NCI-H187 treated with DMSO at 0.1 percent for 48 hours (cell line): ENCODE measurements at regions not wholly inside any gene's neighbourhood (a gene's known extent, or its start where the extent isn't known, plus 50 kb on each side); places are given as distances from the start of the nearest gene placed in this dataset.
"Not testable (repeated sequence)": the region's sequence is repeated elsewhere in the genome, so short reads cannot be mapped to it uniquely, and the experiment has no call there.

Experiments used
- DNase-seq: peaks from one replicate; lab custom pipeline; 2025; lab: John Stamatoyannopoulos, UW

DNA sequence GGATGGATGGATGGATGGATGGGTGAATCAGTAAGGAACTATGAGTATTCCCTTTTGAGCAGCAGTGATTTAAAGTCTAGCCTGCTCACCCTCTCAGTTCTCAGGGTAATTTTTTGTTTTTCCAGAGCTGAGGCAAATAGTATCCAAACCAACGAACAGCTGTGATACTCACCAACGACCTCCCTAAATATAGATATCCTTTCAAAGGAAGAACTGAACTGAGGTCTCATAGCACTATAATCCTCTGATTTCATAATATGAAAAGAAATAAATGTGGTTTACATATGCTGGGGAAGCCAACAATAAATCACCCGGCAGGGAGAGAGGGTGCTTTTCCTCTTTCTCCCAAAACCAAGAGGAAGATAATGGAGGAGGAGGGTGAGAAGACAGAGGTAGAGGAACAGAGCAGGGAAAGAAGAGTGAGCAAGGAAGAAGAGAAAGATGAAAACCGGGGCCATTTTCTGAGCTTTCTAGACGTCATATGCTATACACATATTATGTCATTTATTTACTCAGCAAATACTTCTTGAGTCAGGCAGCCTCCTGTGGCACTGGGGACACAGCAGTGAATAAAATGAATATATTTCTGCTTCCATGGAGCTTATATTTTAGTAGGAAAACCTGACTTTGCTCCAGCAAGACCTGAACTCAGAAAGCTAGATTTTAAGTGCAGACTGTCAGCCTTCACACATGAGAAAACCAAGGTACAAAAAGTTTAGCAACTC, 710.7 kb upstream of the TBX3 start:
- DNase-seq, result no peak

DNA sequence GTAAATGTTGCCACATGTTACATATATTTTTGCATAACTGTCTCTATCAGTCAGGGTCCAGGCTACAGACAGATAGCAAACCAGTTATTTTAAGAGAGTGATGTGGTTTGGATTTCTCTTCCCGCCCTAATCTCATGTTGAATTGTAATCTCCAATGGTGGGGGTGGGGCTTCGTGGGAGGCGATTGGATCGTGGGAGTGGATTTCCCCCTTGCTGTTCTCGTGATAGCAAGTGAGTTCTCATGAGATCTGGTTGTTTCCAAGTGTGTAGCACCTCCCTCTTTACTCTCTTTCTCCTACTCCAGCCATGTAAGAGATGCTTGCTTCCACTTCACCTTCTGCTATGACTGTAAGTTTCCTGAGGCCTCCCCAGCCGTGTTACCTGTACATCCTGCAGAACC, 704.2 kb upstream of the TBX3 start:
- DNase-seq, result no peak

DNA sequence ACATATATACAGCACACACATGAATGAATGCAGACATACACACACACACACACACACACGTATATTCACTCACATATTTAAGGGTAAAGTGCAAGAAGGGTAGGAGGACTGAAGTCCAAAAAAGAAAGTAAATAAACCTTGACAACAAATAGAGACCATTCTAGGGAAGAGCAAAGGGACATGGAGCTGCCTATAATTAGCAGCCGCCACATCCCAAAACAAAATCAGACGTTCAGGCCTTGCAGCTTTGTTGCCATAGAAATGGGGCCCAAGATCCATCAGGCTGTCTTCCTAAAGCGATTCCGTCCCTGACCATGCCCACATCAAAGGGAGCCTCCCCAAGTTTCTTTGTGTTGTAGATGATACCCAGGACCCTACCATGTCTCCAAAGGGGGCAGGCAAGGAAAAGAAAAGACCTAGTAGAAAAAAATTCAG, 703.5 kb upstream of the TBX3 start:
- no peak for DNase-seq

DNA sequence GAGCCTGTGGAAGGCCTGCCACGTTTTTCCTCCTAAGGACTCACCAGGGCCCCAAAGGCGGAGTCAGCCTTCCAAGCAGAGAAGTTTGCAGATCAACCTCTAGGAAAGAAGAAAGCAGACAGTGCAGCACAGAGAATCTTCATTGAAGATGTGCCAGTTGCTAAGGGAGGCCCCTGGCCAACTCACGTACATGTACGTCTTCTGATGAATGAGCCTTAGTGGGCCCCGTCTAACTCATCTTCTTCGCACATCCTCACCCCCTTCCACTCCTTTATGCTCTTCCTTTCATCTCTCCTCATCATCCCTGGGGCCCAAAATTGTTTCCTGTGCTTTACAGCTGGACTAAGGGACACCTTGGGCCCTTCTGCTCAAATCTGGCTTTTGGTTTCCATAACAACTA, 703.0 kb upstream of the TBX3 start:
- DNase-seq, result no peak

DNA sequence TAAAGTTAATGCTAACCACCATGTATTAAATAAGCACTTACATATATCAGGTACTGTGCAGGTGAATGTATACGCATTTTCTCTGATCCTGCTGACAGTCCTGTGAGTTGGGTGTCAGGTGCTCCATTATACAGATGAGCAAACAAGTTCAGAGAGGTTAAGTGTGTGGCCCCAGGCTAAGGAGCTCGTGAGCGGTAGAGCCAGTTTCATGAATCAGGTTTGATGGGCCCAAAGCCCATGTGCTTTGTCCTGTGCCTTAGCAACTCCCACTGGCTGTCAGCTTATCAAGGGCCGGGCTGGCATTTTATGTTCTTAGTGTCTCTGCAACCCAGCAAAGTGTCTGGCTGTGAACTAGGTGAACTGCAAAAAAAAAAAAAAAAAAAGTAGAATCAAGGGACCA, 701.2 kb upstream of the TBX3 start:
- DNase-seq, result no peak

DNA sequence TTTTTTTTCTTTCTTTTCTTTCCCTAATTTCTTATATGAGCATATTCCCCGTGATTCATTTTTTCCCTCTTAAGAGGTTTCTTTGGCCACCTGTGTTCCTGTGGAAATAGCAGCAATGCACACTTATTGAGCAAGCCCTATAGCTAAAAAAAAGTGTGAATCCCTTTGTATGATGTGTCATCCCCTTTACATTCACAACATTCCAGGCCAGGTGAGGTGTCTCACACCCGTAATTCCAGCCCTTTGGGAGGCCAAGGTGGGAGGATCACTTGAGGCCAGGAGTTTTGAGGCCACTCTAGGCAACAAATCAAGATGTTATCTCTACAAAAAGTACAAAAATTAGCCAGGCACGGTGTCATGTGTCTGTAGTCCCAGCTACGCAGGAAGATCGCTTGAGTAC, 700.4 kb upstream of the TBX3 start:
- no peak for DNase-seq

DNA sequence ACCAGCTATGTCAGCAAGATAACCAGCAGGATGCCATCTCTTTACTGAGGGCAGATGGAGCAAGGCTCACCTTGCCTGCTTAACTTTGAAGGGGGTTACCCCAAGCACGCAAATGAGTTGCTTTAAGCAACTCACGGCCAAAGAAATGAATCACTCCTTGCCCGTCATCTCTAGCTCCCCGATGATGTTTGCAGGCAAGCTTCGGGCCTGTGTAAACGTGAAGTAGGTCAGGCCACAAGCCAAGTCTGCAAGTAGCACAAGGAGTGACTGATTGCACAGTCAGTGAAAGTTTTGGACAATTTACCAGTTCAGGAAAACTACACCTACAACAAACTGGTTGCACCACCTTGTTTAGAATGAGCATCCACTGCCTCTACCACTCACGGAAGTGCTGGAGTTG, 699.7 kb upstream of the TBX3 start:
- DNase-seq, result no peak

DNA sequence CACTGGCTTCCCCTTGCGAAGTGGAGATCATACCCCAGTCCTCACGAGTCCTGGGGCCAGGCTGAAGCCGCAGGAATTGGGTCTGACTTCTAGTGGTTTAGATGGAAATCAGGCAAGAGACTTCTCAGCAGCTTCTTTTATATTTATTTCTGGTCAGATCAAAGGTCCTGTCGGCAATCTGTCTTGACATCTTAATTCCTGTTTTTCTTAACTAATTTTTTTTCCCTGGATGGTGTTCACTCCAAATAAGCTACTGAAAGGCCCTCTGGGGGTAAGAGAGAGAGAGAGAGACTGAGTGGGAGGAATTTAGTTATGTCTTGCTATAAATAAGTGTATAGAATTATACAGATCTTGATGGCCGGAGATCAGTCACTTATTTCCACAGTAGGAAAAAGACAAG, 698.7 kb upstream of the TBX3 start:
- DNase-seq, result no peak

DNA sequence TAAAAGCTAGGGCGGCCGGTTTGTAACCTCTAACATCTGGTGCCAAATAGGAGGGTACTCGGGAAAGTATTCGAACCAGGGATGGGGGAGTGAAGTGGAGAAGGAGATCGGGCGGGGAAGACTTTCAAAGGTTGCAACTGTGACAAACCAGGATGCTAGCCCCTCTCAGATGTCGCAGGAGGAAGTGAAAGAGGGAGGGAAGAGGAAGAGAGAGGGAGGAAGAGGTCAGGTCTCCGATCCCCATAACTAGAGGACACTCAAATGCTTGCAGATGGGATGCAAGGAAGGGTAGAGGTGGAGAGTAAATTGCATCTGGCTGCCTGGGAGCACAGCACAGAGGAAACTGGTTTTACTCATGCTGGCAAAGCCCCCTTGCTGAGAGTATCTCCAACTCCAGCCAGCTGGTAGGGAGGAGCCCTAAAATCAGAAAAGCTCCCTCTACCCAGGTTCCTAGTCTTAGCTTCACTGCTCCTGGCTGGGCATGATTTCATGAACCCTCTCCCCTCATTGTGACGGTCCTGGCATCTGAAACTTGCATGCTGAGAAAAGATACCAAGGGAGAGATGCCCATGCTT, 696.7 kb upstream of the TBX3 start:
- no peak for DNase-seq

DNA sequence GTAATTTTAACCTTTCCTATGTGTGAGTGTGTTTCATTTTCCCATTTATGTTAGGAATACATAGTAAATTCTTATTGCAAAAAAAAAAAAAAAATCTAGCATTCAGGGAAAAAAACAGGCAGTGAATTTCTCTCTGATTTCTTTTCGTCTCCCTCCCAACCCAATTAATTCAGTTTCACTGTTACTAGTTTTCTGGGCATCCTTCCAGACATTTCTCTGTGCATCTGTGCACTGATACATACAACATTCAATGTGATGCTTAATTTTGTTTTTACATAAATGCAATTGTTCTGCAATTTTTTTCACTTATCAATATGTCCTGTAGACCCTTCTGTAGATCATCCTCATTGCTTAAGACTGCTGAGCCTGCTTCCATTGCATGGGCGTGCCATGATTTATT, 694.3 kb upstream of the TBX3 start:
- no peak for DNase-seq

DNA sequence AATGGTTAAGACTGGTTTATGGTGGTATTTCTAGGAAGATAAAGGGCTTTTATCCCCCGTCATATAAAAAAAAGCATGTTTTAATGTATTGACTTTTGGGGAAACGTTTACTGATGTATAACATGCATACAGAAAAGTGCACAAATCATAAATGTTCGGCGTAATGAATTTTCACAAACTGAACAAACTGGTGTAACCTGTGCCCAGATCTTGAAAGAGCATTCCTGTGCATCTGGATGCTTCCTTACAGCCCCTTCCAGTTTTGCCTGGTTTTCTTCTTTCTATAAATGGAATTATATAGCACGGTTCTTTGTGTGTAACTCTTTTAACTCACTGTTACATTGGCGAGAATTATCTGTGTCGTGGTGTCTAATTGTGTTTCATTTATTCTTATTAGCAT, 693.8 kb upstream of the TBX3 start:
- DNase-seq, result no peak

DNA sequence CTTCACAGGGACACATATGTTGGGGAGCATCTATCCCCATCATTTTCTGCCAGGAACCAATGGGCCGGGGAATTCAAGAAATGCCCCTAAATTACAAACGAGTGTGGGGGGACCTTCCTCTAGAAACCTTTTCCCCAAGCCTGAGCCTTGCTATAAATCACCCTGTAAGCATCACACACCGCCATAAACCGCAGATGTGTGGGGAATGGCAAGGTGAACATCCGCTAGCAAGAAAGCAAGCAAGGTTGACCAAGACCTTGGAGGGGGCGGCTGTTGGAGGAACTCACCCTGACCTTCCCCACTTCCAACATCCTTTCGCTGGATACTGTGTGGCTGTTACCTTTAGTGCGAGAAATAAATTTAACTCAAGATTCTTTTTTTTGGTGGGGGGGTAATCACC, 693.3 kb upstream of the TBX3 start:
- no peak for DNase-seq

DNA sequence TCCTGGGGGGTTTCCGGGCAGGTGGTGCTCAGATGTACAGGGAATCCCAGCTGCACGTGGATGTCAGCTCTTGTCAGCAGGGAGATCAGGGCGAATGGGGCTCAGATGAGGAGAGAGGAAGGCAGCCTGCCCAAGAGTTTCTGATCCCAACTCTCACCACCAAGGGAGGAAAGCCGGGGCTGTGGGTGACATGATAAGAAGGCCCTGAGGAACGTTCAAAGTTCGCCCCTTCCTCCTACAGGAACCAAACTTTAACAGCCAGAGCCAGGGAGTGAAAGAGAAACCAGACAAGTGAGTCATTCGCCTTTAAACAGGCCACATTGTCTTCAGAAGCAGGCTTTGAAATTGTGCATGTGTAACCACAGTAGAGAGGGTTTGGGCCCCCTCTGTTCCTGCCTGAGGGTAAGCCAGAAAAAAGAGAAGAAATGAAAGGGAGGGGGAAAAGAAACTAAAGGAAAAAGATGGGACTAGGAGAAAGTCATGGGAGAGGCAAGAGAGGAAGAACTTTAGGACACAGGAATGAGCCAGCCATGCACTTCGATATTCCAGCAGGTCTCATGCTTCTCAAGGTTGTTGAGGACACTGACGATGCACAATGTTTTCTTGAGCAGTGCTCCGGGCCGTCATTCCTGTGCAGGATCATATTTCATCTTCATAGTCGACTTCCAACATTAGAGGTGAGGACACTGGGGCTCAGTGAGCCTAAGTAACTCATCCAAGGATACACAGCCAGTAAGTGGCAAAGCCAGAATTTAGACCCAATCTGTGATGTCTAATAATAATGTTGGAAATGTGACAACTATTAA, 691.4 kb upstream of the TBX3 start:
- no peak for DNase-seq

DNA sequence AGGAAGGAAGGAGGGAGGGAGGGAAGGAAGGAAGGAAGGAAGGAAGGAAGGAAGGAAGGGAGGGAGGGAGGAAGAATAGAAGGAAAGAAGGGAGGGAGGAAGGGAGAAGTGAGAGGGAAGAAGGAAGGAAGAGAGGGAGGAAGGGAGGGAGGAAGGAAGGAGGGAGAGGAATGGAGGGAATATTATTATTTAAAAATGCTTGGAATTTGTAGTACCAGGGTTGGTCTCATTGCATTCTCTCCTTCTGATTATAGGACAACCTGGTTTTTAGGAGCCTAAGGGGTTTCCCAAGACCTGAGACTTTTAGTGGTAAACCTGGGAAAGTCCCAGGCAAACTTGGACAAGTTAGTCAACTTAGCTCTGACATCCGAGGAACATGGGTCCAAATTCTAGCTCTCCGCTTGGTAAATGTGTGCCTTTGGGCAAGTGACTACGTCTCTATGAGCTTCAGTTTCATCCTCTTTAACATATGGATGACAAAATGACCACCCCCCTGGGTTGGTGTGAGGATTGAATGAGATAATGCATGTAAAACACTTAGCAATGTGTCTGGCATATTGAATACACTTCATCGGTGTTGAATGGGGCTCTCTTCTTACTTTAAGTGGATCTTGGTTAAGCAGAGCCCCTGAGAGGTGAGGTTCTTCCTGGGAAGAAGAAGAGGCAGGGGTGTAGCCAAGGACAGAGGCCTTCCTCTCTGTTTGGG, 690.7 kb upstream of the TBX3 start:
- no peak for DNase-seq

DNA sequence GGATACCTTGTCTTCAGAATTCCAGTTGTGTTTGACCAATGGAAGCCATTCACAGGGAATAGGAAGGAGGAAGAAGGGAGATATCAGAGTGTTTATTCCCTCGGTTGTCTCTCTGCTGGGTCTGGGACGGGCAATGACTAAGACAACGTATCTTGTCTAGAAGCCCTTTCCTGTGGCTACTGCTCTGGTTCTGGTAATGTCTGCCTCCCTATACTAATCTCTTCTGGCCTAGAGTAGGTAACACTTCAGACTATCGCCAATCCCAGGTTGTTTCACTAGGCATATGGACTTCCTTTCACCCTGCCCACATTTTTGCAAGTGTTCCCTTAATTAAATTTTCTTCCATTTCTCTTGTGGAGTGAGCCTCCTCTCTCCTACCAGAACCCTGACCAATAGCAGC, 687.7 kb upstream of the TBX3 start:
- no peak for DNase-seq

DNA sequence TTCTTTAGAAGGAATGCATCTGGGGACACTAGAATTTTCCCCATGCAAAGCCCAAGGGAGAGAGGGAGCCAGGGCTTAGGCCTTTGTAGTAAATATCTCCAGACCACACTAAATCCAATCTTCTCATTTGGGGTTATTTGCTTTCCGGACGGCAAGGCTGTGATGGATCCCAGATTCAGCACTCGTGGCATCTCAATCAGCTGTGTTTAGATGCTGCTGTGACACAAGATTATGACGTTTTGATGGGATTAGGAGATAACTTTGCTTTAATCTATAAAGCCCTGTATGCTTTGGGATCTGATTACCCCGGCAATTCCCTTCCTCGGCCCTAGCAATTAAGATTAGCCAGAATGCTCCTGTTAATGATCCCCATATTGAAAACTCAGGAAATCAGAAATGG, 686.7 kb upstream of the TBX3 start:
- DNase-seq, result no peak

DNA sequence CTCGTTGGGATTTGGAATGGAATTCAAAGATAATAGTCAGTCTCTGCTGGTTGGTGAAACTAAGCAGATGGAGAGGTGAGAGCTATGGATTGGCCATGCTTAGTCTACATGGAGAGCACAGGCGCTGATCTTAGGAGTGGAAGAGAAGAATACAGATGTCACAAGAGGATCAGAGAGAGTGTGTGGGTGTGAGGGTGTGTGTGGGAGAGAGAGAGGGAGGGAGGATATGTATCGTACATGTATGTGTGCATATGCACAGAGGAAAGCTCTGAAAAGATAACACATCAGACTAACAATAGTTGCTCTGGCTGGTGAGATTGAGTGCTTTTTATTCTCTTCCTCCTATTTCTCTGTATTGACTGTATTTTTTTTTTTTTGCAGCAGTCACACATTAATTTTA, 686.2 kb upstream of the TBX3 start:
- DNase-seq, result no peak

DNA sequence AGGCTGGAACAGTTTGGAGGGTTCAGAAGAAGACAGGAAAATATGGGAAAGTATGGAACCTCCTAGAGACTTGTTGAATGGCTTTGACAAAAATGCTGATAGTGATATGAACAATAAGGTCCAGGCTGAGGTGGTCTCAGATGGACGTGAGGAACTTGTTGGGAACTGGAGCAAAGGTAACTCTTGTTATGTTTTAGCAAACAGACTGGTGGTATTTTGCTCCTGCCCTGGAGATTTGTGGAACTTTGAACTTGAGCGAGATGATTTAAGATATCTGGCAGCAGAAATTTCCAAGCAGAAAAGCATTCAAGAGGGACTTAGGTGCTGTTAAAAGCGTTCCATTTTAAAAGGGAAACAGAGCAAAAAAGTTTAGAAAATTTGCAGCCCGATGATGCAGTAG, 682.3 kb upstream of the TBX3 start:
- not testable (repeated sequence) for DNase-seq

DNA sequence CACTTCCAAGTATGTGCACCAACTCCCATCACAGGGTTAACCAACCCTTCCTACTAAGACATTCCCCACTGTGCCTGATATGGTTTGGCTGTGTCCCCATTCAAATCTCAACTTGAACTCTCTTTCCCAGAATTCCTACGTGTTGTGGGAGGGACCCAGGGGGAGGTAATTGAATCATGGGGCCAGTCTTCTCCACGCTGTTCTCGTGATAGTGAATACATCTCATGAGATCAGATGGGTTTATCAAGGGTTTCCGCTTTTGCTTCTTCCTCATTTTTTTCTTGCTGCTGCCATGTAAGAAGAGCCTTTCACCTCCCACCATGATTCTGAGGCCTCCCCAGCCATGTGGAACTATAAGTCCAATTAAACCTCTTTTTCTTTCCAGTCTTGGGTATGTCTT, 681.8 kb upstream of the TBX3 start:
- DNase-seq, result not testable (repeated sequence)

DNA sequence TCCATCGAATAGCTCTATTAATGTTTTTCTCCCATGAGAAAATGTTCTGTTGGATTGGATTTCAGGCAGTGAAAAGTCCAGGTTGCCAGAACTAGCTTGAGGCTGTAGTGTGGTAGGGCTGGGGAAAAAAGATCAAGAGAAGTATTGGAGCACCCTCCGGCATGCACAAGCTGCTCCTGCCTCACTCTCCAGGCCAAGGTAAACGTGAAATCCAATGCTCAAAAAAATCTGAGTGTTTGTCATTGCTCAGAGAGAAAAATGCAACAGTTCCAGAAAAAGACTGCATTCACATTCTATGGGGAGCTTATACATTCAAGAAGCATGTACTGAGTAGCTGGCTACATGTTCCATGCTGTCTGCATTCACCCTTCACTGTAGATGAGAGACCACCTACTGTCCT, 680.9 kb upstream of the TBX3 start:
- no peak for DNase-seq

DNA sequence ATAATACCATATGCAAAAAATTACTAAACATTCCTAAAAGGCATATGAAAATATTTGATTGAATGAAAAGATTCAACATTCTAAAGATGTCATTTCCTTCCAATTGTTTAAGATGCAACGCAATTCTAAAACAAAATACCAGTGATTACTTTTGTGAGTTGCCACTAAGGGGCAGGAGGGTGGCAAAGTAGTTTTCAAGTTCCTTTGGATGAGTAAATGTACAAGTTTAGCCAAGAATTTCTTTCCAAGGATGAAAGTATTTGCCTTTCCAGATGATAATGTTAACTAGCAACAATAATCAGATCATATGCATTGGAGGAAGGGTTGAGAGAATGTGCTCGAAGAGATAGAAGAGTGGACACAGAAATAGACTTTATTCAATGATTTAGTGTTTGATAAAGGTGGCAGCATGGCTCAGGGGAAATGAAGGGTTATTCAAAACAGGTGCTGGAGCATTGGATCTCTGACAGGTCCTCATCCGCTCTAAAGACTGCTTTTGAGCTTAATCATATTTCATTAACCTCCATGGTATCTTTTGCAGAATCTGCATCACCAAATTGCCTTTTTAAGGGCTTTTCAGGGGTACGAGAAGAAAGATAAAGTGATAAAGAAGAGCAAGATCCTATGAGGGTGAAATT, 678.5 kb upstream of the TBX3 start:
- DNase-seq, result no peak

DNA sequence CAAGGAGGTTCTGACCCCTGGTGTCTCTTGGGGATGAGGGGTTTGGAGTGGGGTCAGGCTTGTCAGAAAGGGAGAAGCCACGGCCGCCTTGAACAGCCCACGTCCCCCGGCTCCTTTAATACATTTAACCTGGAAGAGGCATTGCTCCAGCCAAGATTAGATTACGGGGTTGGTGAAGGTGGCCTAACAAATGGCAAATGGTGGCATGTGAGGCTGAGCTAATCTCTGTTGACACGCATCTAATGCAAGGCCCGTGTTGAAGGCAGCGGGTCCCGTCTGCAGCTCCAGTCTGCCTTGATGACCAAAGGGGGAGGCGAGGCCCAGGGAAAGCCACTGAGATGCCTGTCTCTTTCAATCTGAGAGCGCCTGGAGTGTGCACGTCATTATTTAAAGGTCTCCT, 673.7 kb upstream of the TBX3 start:
- DNase-seq, result no peak
